HG02852 (cell line): ENCODE measurements at regions not wholly inside any gene's neighbourhood (a gene's known extent, or its start where the extent isn't known, plus 50 kb on each side); places are given as distances from the start of the nearest gene placed in this dataset.

Source experiments
- ATAC-seq: cut with Tn5 transposase; IDR thresholded peaks from one replicate; pipeline ENCODE4 v1.9.1; 2021; ENCODE audit warnings: mild to moderate bottlenecking, moderate library complexity; ENCODE audit not compliant: unreplicated experiment

GRCh38 chr20:56986931-56987720 lies 279.3 kb downstream of the BMP7 start:
- no peak for ATAC-seq

- no peak for ATAC-seq
Observed at GRCh38 chr20:56987986-56988385, 278.5 kb downstream of the BMP7 start.

- ATAC-seq = no peak
Observed at GRCh38 chr20:56988446-56988845, 278.0 kb downstream of the BMP7 start.

- no peak for ATAC-seq
Observed at GRCh38 chr20:56989516-56989915, 276.9 kb downstream of the BMP7 start.

GRCh38 chr20:56993020-56993559 lies 273.4 kb downstream of the BMP7 start:
- no peak for ATAC-seq

GRCh38 chr20:56994006-56994405 lies 272.4 kb downstream of the BMP7 start:
- no peak for ATAC-seq

- no peak for ATAC-seq
Observed at GRCh38 chr20:56995149-56995548, 271.3 kb downstream of the BMP7 start.

GRCh38 chr20:56995635-56996075 lies 270.8 kb downstream of the BMP7 start:
- no peak for ATAC-seq

GRCh38 chr20:56996533-56996932 lies 269.9 kb downstream of the BMP7 start:
- ATAC-seq = no peak

GRCh38 chr20:56998438-56998837 lies 268.0 kb downstream of the BMP7 start:
- no peak for ATAC-seq

GRCh38 chr20:57000441-57000968 lies 265.9 kb downstream of the BMP7 start:
- ATAC-seq = no peak

GRCh38 chr20:57001126-57001767 lies 265.2 kb downstream of the BMP7 start:
- no peak for ATAC-seq

GRCh38 chr20:57002066-57002570 lies 264.3 kb downstream of the BMP7 start:
- no peak for ATAC-seq

GRCh38 chr20:57003012-57003411 lies 263.4 kb downstream of the BMP7 start:
- no peak for ATAC-seq

- ATAC-seq = no peak
Observed at GRCh38 chr20:57004416-57004815, 262.0 kb downstream of the BMP7 start.

- no peak for ATAC-seq
Observed at GRCh38 chr20:57004951-57005933, 261.2 kb downstream of the BMP7 start.

- ATAC-seq = no peak
Observed at GRCh38 chr20:57006411-57007170, 259.9 kb downstream of the BMP7 start.

GRCh38 chr20:57007171-57007540 lies 259.3 kb downstream of the BMP7 start:
- ATAC-seq = no peak

- ATAC-seq = no peak
Observed at GRCh38 chr20:57008217-57008616, 258.2 kb downstream of the BMP7 start.

- ATAC-seq = no peak
Observed at GRCh38 chr20:57009355-57009754, 257.1 kb downstream of the BMP7 start.
